ENCODE measurements at regions not wholly inside any gene's neighbourhood (a gene's known extent, or its start where the extent isn't known, plus 50 kb on each side); places are given as distances from the start of the nearest gene placed in this dataset.

- Histone ChIP-seq H3K36me3 (no peaks in the 10 kb centered on the region), H3K27me3 (no peaks in the 10 kb centered on the region), H3K27ac (no peak overlapping the region), H3K9me3 (no peaks in the 10 kb centered on the region), H3K4me3 (no peak overlapping the region), H3K4me1 (ENCODE audit: insufficient read depth) (no peaks in the 10 kb centered on the region)
- 90 to 94% (median 93%) methylated on average over 12 of the region's 12 CpGs for WGBS, 3 donors
- intact Hi-C loops (cut with DNase I), result no loop called here
- TF ChIP-seq EP300 (IDR thresholded peaks at IDR 0.05), result no peak
- TF ChIP-seq CTCF (IDR thresholded peaks at IDR 0.05), result no peak
- no peak for TF ChIP-seq POLR2A (IDR thresholded peaks at IDR 0.05)
- no peak for DNase-seq
Measured at GRCh38 chr2:819121-819520, 131.5 kb upstream of the SNTG2 start.

GRCh38 chr2:817336-818015, 133.2 kb upstream of the SNTG2 start:
- Histone ChIP-seq H3K4me3 (no peak overlapping the region), H3K27ac (no peak overlapping the region), H3K9me3 (no peaks in the 10 kb centered on the region), H3K4me1 (ENCODE audit: insufficient read depth) (no peaks in the 10 kb centered on the region), H3K27me3 (no peaks in the 10 kb centered on the region), H3K36me3 (no peaks in the 10 kb centered on the region)
- WGBS, 3 donors, result 86 to 93% (median 86%) methylated on average over 6 of the region's 6 CpGs
- TF ChIP-seq POLR2A (IDR thresholded peaks at IDR 0.05) (no peak), EP300 (IDR thresholded peaks at IDR 0.05) (no peak), CTCF (IDR thresholded peaks at IDR 0.05) (no peak)
- no peak for DNase-seq
- intact Hi-C loops (cut with DNase I), result no loop called here

- Histone ChIP-seq H3K9me3 (no peaks in the 10 kb centered on the region), H3K27ac (no peak overlapping the region), H3K27me3 (no peaks in the 10 kb centered on the region), H3K4me3 (no peak overlapping the region), H3K36me3 (no peaks in the 10 kb centered on the region), H3K4me1 (ENCODE audit: insufficient read depth) (no peaks in the 10 kb centered on the region)
- TF ChIP-seq CTCF (IDR thresholded peaks at IDR 0.05), result no peak
- TF ChIP-seq EP300 (IDR thresholded peaks at IDR 0.05), result no peak
- intact Hi-C loops (cut with DNase I), result no loop called here
- WGBS, 3 donors, result 78 to 84% (median 78%) methylated on average over 5 of the region's 5 CpGs
- no peak for DNase-seq
Measured at GRCh38 chr2:816278-816677, 134.4 kb upstream of the SNTG2 start.

GRCh38 chr2:810397-810796, 133.2 kb upstream of the TMEM18 start:
- no peaks in the 10 kb centered on the region for H3K36me3 ChIP-seq
- 63 to 85% (median 75%) methylated on average over 1 of the region's 1 CpG for WGBS, 3 donors
- H3K4me3 ChIP-seq, result no peak overlapping the region
- no peak overlapping the region for H3K27ac ChIP-seq
- H3K4me1 ChIP-seq (ENCODE audit: insufficient read depth), result no peaks in the 10 kb centered on the region
- intact Hi-C loops (cut with DNase I), result no loop called here
- TF ChIP-seq EP300 (IDR thresholded peaks at IDR 0.05), result no peak
- TF ChIP-seq CTCF (IDR thresholded peaks at IDR 0.05), result no peak
- no peak for TF ChIP-seq POLR2A (IDR thresholded peaks at IDR 0.05)
- no peak for DNase-seq
- no peaks in the 10 kb centered on the region for H3K9me3 ChIP-seq
- H3K27me3 ChIP-seq, result no peaks in the 10 kb centered on the region

Measured in ovary (tissue), 7 donors.